RWPE2 (cell line): ENCODE measurements at regions not wholly inside any gene's neighbourhood (a gene's known extent, or its start where the extent isn't known, plus 50 kb on each side); places are given as distances from the start of the nearest gene placed in this dataset.

ENCODE experiments used
- ATAC-seq: fragments of 200-7000 bp; cut with Tn5 transposase; 3 replicates; pipeline ENCODE4 v1.9.1; 2021; ENCODE audit warnings: low read depth
- DNase-seq: peaks from one replicate; pipeline ENCODE4 v3.0.0-alpha.2; 2020; ENCODE audit warnings: low spot score
- H3K27ac ChIP-seq: fragments of 450-650 bp; 2 replicates; pipeline ENCODE4 v1.5.1; 2017; ENCODE audit warnings: mild to moderate bottlenecking; ENCODE audit not compliant: poor library complexity, severe bottlenecking
- H3K27me3 ChIP-seq: fragments of 250-450 bp; sonication (Bioruptor Pico); 2 replicates; pipeline ENCODE4 v1.5.1; 2021; ENCODE audit warnings: mild to moderate bottlenecking, moderate library complexity; ENCODE audit not compliant: insufficient read depth, poor library complexity, severe bottlenecking
- H3K36me3 ChIP-seq: fragments of 250-450 bp; sonication (Bioruptor Pico); 2 replicates; pipeline ENCODE4 v1.5.1; 2020; ENCODE audit warnings: low read depth, mild to moderate bottlenecking, moderate library complexity
- H3K4me1 ChIP-seq: fragments of 250-450 bp; sonication (Bioruptor Pico); 2 replicates; pipeline ENCODE4 v1.5.1; 2021; ENCODE audit warnings: mild to moderate bottlenecking, moderate library complexity; ENCODE audit not compliant: insufficient read depth, poor library complexity, severe bottlenecking
- H3K4me3 ChIP-seq: fragments of 250-450 bp; sonication (Bioruptor Pico); 2 replicates; pipeline ENCODE4 v1.5.1; 2021; ENCODE audit warnings: mild to moderate bottlenecking, moderate library complexity; ENCODE audit not compliant: severe bottlenecking
- H3K9me3 ChIP-seq: fragments of 250-450 bp; sonication (Bioruptor Pico); 2 replicates; pipeline ENCODE4 v1.5.1; 2021; ENCODE audit warnings: mild to moderate bottlenecking, moderate library complexity; ENCODE audit not compliant: severe bottlenecking
- TF ChIP-seq, protein P1 (sequence below): fragments of 450-650 bp; IDR thresholded peaks from one replicate; pipeline ENCODE4 v1.5.1; 2017; ENCODE audit warnings: mild to moderate bottlenecking, moderate library complexity; ENCODE audit not compliant: poor library complexity, severe bottlenecking

DNA sequence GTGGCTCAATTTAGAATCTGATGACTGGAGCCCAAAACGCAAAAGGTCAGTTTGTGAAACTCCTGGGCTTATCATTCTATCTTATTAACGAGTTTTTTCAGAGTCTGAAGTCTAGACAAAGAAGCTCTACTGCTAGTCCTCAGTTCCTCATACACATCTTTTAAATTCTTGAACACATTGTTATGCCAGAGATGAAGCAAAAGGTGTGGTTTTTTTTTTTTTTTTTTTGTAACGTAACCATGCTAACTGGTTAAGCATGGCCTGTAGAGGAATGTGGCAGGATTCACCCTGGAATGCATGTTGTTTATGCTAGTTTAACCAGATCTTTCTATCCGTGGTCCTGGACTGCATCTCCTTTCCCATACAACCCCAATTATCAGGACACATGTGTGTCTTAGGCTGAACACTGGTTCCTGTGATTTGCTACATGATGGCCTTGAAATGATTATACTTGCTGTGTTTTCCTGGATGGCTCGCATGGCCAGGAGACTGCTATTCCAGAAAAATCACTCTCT, 79.3 kb upstream of the MDFIC start:
- no peak overlapping the region for H3K27ac ChIP-seq
- TF ChIP-seq, protein P1, sequence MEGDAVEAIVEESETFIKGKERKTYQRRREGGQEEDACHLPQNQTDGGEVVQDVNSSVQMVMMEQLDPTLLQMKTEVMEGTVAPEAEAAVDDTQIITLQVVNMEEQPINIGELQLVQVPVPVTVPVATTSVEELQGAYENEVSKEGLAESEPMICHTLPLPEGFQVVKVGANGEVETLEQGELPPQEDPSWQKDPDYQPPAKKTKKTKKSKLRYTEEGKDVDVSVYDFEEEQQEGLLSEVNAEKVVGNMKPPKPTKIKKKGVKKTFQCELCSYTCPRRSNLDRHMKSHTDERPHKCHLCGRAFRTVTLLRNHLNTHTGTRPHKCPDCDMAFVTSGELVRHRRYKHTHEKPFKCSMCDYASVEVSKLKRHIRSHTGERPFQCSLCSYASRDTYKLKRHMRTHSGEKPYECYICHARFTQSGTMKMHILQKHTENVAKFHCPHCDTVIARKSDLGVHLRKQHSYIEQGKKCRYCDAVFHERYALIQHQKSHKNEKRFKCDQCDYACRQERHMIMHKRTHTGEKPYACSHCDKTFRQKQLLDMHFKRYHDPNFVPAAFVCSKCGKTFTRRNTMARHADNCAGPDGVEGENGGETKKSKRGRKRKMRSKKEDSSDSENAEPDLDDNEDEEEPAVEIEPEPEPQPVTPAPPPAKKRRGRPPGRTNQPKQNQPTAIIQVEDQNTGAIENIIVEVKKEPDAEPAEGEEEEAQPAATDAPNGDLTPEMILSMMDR = no peak
- DNase-seq (no peak), ATAC-seq (no peak)
- H3K36me3 ChIP-seq = no peaks in the 10 kb centered on the region
- H3K4me3 ChIP-seq = no peak overlapping the region
- H3K27me3 ChIP-seq = no peaks in the 10 kb centered on the region
- no peaks in the 10 kb centered on the region for H3K9me3 ChIP-seq
- no peaks in the 10 kb centered on the region for H3K4me1 ChIP-seq

DNA sequence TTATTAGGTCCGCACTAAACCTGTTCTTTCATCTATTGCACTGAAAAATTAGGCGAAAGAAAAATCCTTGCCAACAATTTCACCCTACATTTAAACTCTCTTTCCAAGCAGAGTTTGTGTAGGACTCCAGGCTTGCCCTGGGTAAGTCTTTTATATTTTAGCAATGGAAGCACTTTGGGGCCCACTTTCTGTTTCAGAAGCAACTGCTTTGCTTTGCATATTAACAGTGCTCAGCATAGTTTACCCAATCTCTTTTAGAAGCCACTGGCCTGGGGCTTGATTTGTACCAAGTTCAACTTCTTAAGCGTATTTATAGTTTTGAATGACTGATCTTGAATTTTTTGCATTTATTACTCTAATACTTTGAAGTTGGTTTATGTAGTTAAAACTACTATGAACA, 78.8 kb upstream of the MDFIC start:
- H3K36me3 ChIP-seq = no peaks in the 10 kb centered on the region
- no peak overlapping the region for H3K4me3 ChIP-seq
- no peaks in the 10 kb centered on the region for H3K4me1 ChIP-seq
- no peak for DNase-seq
- no peaks in the 10 kb centered on the region for H3K27me3 ChIP-seq
- no peaks in the 10 kb centered on the region for H3K9me3 ChIP-seq
- no peak overlapping the region for H3K27ac ChIP-seq
- TF ChIP-seq, protein P1 = no peak
- no peak for ATAC-seq

DNA sequence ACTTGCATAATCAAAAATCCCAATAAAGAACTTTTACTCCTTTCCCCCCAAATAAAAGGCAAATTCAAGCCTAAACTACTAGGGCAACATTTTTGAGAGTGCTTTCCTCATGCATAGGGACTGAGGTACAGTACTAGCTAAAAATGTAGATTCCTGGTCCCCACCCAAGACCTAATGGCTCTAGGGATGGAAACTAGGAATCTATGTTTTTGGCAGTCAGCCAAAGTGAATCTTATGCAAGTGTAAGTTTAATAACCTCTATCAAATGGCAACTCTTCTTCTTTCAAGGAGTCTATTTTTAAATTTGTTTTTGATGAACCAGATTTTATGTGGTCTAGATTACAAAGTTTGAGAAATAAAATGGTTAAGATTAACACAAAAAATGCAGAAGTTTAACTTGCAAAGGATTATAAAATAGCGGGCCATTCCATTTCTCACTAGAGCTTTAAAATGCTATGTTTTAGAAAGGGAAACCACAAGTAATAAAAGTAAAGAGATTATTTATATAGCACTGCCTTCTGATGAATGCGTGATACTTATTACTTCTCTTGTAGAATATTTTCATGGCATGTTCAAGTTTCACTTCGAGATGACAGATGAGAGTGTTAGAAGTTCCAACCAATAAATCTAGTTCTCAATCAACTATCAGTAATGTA, 70.4 kb upstream of the MDFIC start:
- H3K27ac ChIP-seq = no peak overlapping the region
- peaks cover 2% of the 10 kb centered on the region for H3K9me3 ChIP-seq
- peaks cover 8% of the 10 kb centered on the region for H3K4me1 ChIP-seq
- ATAC-seq = no peak
- H3K27me3 ChIP-seq = no peaks in the 10 kb centered on the region
- no peak for DNase-seq
- TF ChIP-seq, protein P1 = no peak
- H3K36me3 ChIP-seq = no peaks in the 10 kb centered on the region
- H3K4me3 ChIP-seq = no peak overlapping the region

DNA sequence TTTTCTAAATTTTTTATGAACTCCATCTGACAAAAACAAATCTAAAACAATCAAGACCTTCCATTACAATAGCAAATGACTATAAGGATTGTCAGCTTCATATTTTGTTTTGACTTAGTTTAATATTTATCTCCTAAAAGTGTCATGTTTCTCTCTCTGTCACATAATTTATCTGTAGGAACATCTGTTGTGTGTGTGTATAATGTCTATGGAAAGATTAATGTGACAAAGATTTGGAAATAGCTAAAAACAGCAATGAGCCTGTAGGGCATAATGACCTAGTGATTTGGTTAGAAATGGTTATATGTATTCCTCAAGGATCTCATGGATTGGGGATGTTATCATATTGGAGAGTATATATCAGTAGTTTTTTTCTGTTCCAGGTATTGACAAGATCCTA, 69.6 kb upstream of the MDFIC start:
- no peaks in the 10 kb centered on the region for H3K36me3 ChIP-seq
- TF ChIP-seq, protein P1 = no peak
- no peak overlapping the region for H3K4me3 ChIP-seq
- H3K27me3 ChIP-seq = no peaks in the 10 kb centered on the region
- DNase-seq = no peak
- no peak for ATAC-seq
- peaks cover 2% of the 10 kb centered on the region for H3K9me3 ChIP-seq
- peaks cover 11% of the 10 kb centered on the region for H3K4me1 ChIP-seq
- H3K27ac ChIP-seq = no peak overlapping the region

DNA sequence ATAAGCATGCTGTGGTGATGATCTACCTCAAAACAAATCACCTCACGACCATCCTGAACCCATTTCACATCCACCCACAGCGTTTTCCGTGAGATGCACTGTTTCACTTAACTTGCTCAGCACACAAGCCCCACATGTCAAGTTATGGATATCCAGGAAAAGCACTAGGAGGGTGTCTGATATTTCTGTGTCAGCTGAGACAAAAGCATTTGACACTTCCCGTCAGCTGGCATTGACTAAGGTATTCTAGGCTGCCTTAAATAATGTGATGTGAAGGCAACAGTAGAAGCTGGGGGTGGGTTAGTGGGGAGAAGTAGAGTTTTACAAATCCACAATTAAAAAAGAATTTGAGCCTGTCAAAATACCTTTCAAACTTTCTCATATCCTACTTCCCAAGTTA, 68.7 kb upstream of the MDFIC start:
- TF ChIP-seq, protein P1 = no peak
- peaks cover 2% of the 10 kb centered on the region for H3K9me3 ChIP-seq
- H3K27ac ChIP-seq = no peak overlapping the region

More for the DNA sequence above, 68.7 kb upstream of the MDFIC start:
- Histone ChIP-seq H3K36me3 (no peaks in the 10 kb centered on the region), H3K27me3 (no peaks in the 10 kb centered on the region), H3K4me1 (peaks cover 11% of the 10 kb centered on the region), H3K4me3 (no peak overlapping the region)
- no peak for DNase-seq
- no peak for ATAC-seq
